ENCODE measurements at regions not wholly inside any gene's neighbourhood (a gene's known extent, or its start where the extent isn't known, plus 50 kb on each side); places are given as distances from the start of the nearest gene placed in this dataset.
"Not testable (repeated sequence)": the region's sequence is repeated elsewhere in the genome, so short reads cannot be mapped to it uniquely, and the experiment has no call there.

- not testable (repeated sequence) for TF ChIP-seq CTCF (IDR thresholded peaks at IDR 0.05); EZH2 (IDR thresholded peaks at IDR 0.05; ENCODE audit: borderline replicate concordance, insufficient read depth, low read depth, low read length, poor library complexity, severe bottlenecking)
Measured at GRCh38 chr3:35146256-35147035, 492.9 kb upstream of the ARPP21 start.
